NCI-H2196 (cell line): ENCODE measurements at regions not wholly inside any gene's neighbourhood (a gene's known extent, or its start where the extent isn't known, plus 50 kb on each side); places are given as distances from the start of the nearest gene placed in this dataset.

Experiments
- DNase-seq: peaks from one replicate; lab custom pipeline; 2025; ENCODE audit not compliant: unreplicated experiment; lab: John Stamatoyannopoulos, UW

GRCh38 chr2:136247204-136247950 lies 129.4 kb upstream of the CXCR4 start:
- DNase-seq: no peak

- DNase-seq: no peak
Measured at GRCh38 chr2:136246086-136246669, 128.2 kb upstream of the CXCR4 start.

GRCh38 chr2:136245211-136245610 lies 127.3 kb upstream of the CXCR4 start:
- no peak for DNase-seq

GRCh38 chr2:136244536-136244885 lies 126.6 kb upstream of the CXCR4 start:
- DNase-seq: no peak

GRCh38 chr2:136243638-136244535 lies 125.9 kb upstream of the CXCR4 start:
- DNase-seq: no peak

DNA sequence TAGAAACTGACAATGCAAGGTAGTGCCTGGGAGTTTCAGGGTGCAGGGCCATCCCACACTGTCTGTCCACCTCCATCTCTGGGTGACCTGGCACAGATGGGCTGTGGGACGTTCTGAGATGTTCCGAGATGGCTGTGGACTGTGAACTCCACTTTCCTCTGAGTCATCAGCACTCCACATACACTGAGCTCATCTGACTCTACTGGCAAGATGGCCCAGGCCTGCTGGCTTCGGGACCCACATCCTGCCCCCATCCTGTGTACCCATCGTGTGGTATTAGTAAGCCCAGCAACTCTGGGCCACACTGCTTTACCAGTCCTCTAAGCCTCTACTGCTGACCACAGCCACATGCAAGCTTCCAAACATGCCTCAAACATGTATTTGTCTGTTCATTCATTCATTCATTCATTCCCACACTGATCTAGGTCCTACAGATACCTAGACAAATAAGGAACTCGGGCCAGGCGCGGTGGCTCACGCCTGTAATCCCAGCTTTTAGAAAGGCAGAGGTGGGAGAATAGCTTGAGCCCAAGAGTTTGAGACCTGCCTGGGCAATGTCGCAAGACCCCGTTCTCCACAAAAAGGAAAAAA lies 124.8 kb upstream of the CXCR4 start:
- no peak for DNase-seq

DNA sequence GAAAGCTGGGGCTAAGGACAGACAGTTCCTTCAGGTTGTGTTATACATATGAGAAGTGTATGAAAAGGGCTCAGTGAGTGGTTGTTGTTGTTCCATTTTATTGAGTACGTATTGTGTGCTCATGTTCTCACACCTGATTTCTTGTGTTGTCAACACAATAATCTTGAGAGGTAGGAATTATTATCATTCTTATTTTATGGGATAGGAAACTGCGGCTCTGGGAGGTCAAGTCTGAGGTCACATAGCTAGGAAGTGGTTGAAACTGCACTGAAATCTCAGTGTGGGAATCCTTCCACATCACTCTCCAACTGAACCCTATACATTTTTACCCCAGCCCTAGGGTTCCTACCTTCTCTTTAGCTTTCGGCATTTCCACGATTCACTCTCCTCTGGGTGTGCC lies 124.2 kb upstream of the CXCR4 start:
- no peak for DNase-seq

DNA sequence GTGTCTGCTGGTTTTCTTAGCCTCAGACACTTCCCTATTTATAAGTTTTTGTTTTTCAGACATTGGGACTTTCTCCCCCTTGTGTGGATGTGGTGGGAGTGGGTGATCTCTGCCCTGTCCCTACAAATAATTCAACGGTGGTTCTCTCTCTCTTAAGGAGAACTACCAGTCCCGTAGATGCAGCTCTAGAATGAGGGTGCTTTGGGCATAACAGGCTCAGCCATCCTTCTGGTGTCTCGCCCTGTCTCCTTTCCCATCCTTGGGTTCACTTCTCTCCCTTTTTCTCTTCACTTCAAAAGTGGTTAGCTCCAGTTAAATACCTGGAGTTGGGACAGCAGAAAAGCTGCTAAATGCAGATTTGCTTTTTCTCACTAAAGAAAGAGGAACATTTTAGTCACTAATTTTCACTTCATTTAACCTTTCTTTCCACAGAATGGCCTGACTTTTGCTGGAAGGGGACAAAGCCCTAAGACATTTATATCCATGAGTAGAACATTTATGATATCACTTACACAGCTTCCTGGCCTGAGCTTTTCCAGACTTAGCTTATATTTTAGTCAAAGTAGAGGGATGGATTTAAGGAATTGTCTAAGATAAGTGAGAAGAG lies 121.2 kb upstream of the CXCR4 start:
- DNase-seq: no peak

- no peak for DNase-seq
Measured at GRCh38 chr2:136238286-136239078, 120.5 kb upstream of the CXCR4 start.

DNA sequence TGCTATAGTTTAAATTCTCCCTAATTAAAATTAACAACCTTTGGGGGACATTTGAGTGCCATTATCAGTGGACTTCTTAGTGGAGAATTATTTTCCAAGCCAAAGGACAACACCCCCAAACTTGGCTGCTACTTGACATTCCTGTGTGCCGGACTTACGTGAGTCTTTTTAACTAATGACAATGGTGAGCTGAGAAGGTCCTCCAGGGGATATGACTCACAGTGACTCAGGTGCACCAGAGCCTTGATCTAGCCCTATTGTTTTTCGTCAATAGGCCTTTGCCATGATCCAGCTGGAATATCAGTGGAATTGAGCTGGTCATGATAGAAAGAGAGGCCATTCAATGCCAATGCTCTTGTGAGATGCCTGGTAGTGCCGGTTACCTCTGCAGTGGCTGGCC lies 118.1 kb upstream of the CXCR4 start:
- DNase-seq: no peak

- DNase-seq: no peak
Measured at GRCh38 chr2:136235546-136235945, 117.6 kb upstream of the CXCR4 start.

DNA sequence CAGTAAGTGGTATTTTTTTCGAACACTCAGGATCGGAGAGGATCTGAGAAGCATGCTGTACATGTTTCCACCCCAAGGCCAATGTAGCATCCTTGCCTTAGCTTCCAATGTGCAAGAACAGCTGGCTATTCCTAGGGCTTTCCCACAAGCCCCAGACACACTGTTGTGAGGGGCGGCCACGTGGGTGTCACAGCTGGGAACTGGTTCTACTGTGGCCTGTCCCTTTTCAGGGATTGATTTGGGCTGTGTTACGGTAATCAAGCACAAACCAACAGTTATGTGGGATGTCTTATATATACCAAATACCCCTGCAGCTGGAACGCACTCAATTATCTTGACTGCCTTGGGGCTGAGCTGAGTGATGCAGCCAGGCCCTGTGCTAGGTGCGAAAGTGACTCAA lies 116.3 kb upstream of the CXCR4 start:
- no peak for DNase-seq

GRCh38 chr2:136233298-136233697 lies 115.3 kb upstream of the CXCR4 start:
- no peak for DNase-seq

- DNase-seq: no peak
Measured at GRCh38 chr2:136232456-136233172, 114.7 kb upstream of the CXCR4 start.

DNA sequence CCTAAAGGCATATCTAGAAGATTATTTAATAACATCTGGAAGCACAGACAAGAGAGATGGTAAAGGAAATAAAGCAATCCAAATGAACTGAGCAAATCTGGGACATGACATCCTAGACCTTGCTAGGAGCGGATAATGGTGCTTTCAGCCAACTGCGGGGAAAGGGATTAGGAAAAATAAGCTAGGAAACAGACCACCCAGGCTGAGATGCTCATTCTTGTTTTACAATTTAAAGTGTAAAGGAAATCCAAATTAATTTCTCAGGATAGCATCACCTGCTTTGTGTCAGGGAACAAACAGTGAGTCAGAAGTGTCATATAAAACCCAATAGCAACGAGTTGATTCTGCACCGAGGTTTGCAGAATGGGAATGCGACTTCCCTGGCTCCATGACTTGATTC lies 112.5 kb upstream of the CXCR4 start:
- no peak for DNase-seq

GRCh38 chr2:136226903-136227302 lies 109.0 kb upstream of the CXCR4 start:
- no peak for DNase-seq

DNA sequence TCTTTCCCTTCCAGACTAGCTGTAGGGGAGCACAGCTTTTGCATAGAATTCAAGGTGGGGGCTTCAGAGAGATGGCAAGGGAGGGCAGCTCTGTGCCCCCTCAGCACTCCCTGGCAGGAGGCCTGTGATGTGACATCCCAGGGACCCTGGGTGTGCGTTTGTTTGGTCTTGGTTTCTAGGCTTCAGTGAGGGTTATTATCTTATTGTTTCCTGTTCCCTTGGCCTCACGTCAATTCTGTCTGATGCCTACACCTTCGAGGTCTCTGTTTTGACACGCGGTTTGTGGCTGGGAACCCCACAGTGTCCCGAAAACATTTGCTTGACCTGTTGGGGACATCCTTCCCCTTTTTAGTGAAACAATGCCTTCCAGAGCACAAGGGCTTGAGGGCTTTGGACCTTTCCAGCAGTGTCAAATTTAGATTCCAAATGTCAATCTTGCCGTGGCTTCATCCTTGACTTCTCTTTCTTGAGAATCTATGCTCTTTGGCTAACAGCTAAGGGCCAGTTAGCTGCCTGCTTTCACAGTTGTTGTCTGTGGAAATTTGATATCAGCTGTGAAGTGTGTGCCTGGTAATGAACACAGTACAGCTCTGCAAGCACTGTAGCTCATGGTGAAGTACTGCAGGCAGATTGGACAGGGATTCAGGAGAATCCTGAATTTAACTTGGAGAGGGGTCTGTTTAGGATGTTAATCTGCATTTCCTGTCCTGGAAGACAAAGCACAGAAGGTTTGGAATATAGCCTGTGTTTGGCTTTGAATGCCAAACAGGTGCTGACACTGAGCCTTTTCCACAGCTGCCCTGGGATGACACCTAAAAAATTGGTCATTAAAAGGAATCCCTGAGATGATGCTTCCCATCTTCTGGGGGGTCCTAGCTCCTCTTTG lies 108.2 kb upstream of the CXCR4 start:
- no peak for DNase-seq

- no peak for DNase-seq
Measured at GRCh38 chr2:136223274-136223673, 105.3 kb upstream of the CXCR4 start.

- DNase-seq: no peak
Measured at GRCh38 chr2:136222862-136223261, 104.9 kb upstream of the CXCR4 start.
